H9 (cell line): ENCODE measurements at regions not wholly inside any gene's neighbourhood (a gene's known extent, or its start where the extent isn't known, plus 50 kb on each side); places are given as distances from the start of the nearest gene placed in this dataset.

Experiments
- DNase-seq: peaks from one replicate; pipeline ENCODE4 v3.0.0-alpha.2; 2017
- H2AFZ ChIP-seq: one replicate; pipeline ENCODE4 v1.6.1; 2013; ENCODE audit warnings: mild to moderate bottlenecking, low read length, control low read depth, moderate library complexity
- H2AK5ac ChIP-seq: 2 replicates; pipeline ENCODE4 v1.6.1; 2013; ENCODE audit warnings: low read length, control low read depth, mixed read lengths; ENCODE audit not compliant: insufficient read length
- H2BK120ac ChIP-seq: one replicate; pipeline ENCODE4 v1.6.1; 2013; ENCODE audit warnings: low read depth, mild to moderate bottlenecking, low read length, control low read depth, inconsistent platforms; ENCODE audit not compliant: poor library complexity, severe bottlenecking
- H2BK12ac ChIP-seq: 2 replicates; pipeline ENCODE4 v1.6.1; 2013; ENCODE audit warnings: low read length, control low read depth, mixed read lengths, low read depth; ENCODE audit not compliant: insufficient read length
- H2BK15ac ChIP-seq: 2 replicates; pipeline ENCODE4 v1.6.1; 2013; ENCODE audit warnings: low read depth, low read length, control low read depth
- H2BK20ac ChIP-seq: one replicate; pipeline ENCODE4 v1.6.1; 2013; ENCODE audit warnings: low read depth, mild to moderate bottlenecking, low read length, control low read depth, inconsistent platforms; ENCODE audit not compliant: poor library complexity, severe bottlenecking
- H2BK5ac ChIP-seq: 2 replicates; pipeline ENCODE4 v1.6.1; 2013; ENCODE audit warnings: low read length, control low read depth, mixed read lengths; ENCODE audit not compliant: insufficient read length
- H3K14ac ChIP-seq: 2 replicates; pipeline ENCODE4 v1.6.1; 2013; ENCODE audit warnings: low read length, control low read depth; ENCODE audit not compliant: insufficient read depth
- H3K18ac ChIP-seq: 2 replicates; pipeline ENCODE4 v1.6.1; 2013; ENCODE audit warnings: low read depth, mild to moderate bottlenecking, mixed read lengths, low read length, control low read depth; ENCODE audit not compliant: insufficient read length
- H3K23ac ChIP-seq: 2 replicates; pipeline ENCODE4 v1.6.1; 2013; ENCODE audit warnings: low read length, control low read depth, mixed read lengths, low read depth; ENCODE audit not compliant: insufficient read length
- H3K23me2 ChIP-seq: 2 replicates; pipeline ENCODE4 v1.6.1; 2013; ENCODE audit warnings: low read depth, mild to moderate bottlenecking, mixed read lengths, low read length, control low read depth; ENCODE audit not compliant: insufficient read length, poor library complexity, severe bottlenecking
- H3K27ac ChIP-seq: 2 replicates; pipeline ENCODE4 v1.5.1; 2013; ENCODE audit warnings: low read length, control low read depth, mixed read lengths, low read depth; ENCODE audit not compliant: insufficient read length
- H3K27me3 ChIP-seq: 2 replicates; pipeline ENCODE4 v1.6.1; 2013; ENCODE audit warnings: low read length, control low read depth, inconsistent platforms; ENCODE audit not compliant: insufficient read depth
- H3K4ac ChIP-seq: 2 replicates; pipeline ENCODE4 v1.6.1; 2013; ENCODE audit warnings: low read depth, mild to moderate bottlenecking, control low read depth, inconsistent platforms, low read length, moderate library complexity
- H3K4me1 ChIP-seq: 2 replicates; pipeline ENCODE4 v1.6.1; 2013; ENCODE audit warnings: low read length, control low read depth, inconsistent platforms; ENCODE audit not compliant: insufficient read depth
- H3K4me2 ChIP-seq: 2 replicates; pipeline ENCODE4 v1.6.1; 2013; ENCODE audit warnings: low read length, control low read depth, mixed read lengths; ENCODE audit not compliant: insufficient read length, insufficient read depth
- H3K56ac ChIP-seq: 2 replicates; pipeline ENCODE4 v1.6.1; 2013; ENCODE audit warnings: low read depth, mild to moderate bottlenecking, mixed read lengths, low read length, control low read depth; ENCODE audit not compliant: insufficient read length
- H3K79me1 ChIP-seq: 2 replicates; pipeline ENCODE4 v1.6.1; 2013; ENCODE audit warnings: low read depth, mild to moderate bottlenecking, moderate library complexity, low read length, control low read depth, inconsistent platforms; ENCODE audit not compliant: insufficient read depth, poor library complexity, severe bottlenecking
- H3K79me2 ChIP-seq: 2 replicates; pipeline ENCODE4 v1.6.1; 2013; ENCODE audit warnings: low read length, control low read depth, inconsistent platforms; ENCODE audit not compliant: insufficient read depth
- H3K9ac ChIP-seq: 2 replicates; pipeline ENCODE4 v1.6.1; 2013; ENCODE audit warnings: low read length, control low read depth, mixed read lengths; ENCODE audit not compliant: insufficient read length; ENCODE audit errors: extremely low read depth
- H3K9me3 ChIP-seq: one replicate; pipeline ENCODE4 v1.6.1; 2013; ENCODE audit warnings: low read depth, low read length, inconsistent platforms; ENCODE audit not compliant: control insufficient read depth
- H3T11ph ChIP-seq: one replicate; pipeline ENCODE4 v1.6.1; 2013; ENCODE audit warnings: mild to moderate bottlenecking, low read length, control low read depth, inconsistent platforms
- H4K20me1 ChIP-seq: one replicate; pipeline ENCODE4 v1.6.1; 2013; ENCODE audit not compliant: control insufficient read depth, insufficient read length, insufficient read depth
- H4K5ac ChIP-seq: 2 replicates; pipeline ENCODE4 v1.6.1; 2013; ENCODE audit warnings: low read depth, mild to moderate bottlenecking, mixed read lengths, low read length, control low read depth; ENCODE audit not compliant: insufficient read length
- H4K8ac ChIP-seq: replicated peaks from 2 replicates; pipeline ENCODE4 v1.6.1; 2013; ENCODE audit warnings: low read length, control low read depth, mixed read lengths, low read depth; ENCODE audit not compliant: insufficient read length
- H4K91ac ChIP-seq: 2 replicates; pipeline ENCODE4 v1.6.1; 2013; ENCODE audit warnings: low read depth, mild to moderate bottlenecking, moderate library complexity, mixed read lengths, low read length, control low read depth; ENCODE audit not compliant: insufficient read length
- H3K27ac Mint-ChIP-seq, 3 experiments: 2 replicates in 2 of 3; 3 replicates in 1 of 3; pipeline ENCODE4 v1.8.0; 2020 to 2021; ENCODE audit warnings: mixed read lengths in 3 of 3, mild to moderate bottlenecking in 1 of 3, moderate library complexity in 1 of 3
- H3K27me3 Mint-ChIP-seq: 2 replicates; pipeline ENCODE4 v1.8.0; 2021; ENCODE audit warnings: low read depth, mild to moderate bottlenecking, moderate library complexity, mixed read lengths
- H3K36me3 Mint-ChIP-seq, 3 experiments: 2 replicates in 2 of 3; 3 replicates in 1 of 3; pipeline ENCODE4 v1.8.0; 2020 to 2021; ENCODE audit warnings: low read depth in 3 of 3, mixed read lengths in 3 of 3; ENCODE audit not compliant: insufficient read depth in 1 of 3
- H3K4me1 Mint-ChIP-seq, 2 experiments: 2 replicates each; pipeline ENCODE4 v1.8.0; 2020; ENCODE audit warnings: mixed read lengths in 2 of 2
- H3K4me3 Mint-ChIP-seq, 2 experiments: 2 replicates in 1 of 2; 3 replicates in 1 of 2; pipeline ENCODE4 v1.8.0; 2020 to 2021; ENCODE audit warnings: mild to moderate bottlenecking in 2 of 2, mixed read lengths in 2 of 2, moderate library complexity in 1 of 2
- H3K9me3 Mint-ChIP-seq, 2 experiments: 2 replicates in 1 of 2; 3 replicates in 1 of 2; pipeline ENCODE4 v1.8.0; 2020; ENCODE audit warnings: mild to moderate bottlenecking in 2 of 2, mixed read lengths in 2 of 2, moderate library complexity in 1 of 2
- WGBS: extraction: QIAGEN DNeasy Blood & Tissue Kit; methylation state at CpG from one replicate; pipeline ENCODE4 v1.1.7; 2013; ENCODE audit warnings: missing lambda C conversion rate, low lambda C conversion rate, mixed read lengths; ENCODE audit not compliant: insufficient read length; ENCODE audit errors: extremely low coverage; 5-methylcytosine and 5-hydroxymethylcytosine counted together
- TF ChIP-seq, protein P1 (sequence below): fragments of 200-600 bp; sonication (generic); conservative IDR thresholded peaks from 3 replicates; pipeline ENCODE4 v1.8.0; 2021; ENCODE audit warnings: antibody characterized with exemption, mild to moderate bottlenecking

DNA sequence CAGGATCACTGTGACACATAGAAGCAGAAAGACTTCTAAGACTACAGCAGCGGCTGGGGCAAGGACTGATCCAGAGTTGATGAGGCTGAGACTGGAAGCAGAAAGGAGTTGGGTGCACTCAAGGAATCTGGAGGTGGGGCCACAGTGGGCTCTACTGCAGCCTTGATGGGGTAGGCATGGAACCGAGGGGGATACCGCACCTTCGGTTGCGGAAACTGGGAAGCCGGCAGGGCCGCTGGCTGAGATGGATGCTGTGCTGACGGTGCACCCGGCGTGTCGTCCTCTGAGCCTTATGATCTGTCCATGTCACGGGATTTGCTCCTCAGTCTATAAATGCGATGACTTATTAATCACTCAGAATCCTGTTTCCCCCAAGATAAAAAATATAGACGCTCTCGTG is 473.5 kb upstream of the MYT1L start:
- Histone ChIP-seq H3K4me2 (no peak overlapping the region), H3K79me2 (no peaks in the 10 kb centered on the region), H3K79me1 (no peaks in the 10 kb centered on the region), H2BK12ac (no peak overlapping the region), H3K4ac (no peak overlapping the region), H3K56ac (no peak overlapping the region), H2BK20ac (no peak overlapping the region), H4K91ac (no peak overlapping the region), H3K14ac (no peak overlapping the region; the same call in 1 of the 2 replicates), H4K8ac (no peak overlapping the region), H4K5ac (no peak overlapping the region), H2AK5ac (no peak overlapping the region), H3T11ph (no peak overlapping the region), H3K9me3 (no peaks in the 10 kb centered on the region), H2BK15ac (no peak overlapping the region), H2BK120ac (no peak overlapping the region), H3K23me2 (no peaks in the 10 kb centered on the region), H3K18ac (no peak overlapping the region), H4K20me1 (no peaks in the 10 kb centered on the region), H2AFZ (no peak overlapping the region), H3K9ac (no peak overlapping the region), H2BK5ac (no peak overlapping the region), H3K27me3 (no peaks in the 10 kb centered on the region), H3K27ac (no peak overlapping the region), H3K4me1 (no peaks in the 10 kb centered on the region), H3K23ac (no peak overlapping the region)
- no peak for DNase-seq
- Mint-ChIP-seq H3K27me3 (peaks cover 4% of the 10 kb centered on the region; the same call in 1 of the 2 replicates), H3K4me1 (no peaks in the 10 kb centered on the region), H3K4me3 (no peak overlapping the region), H3K9me3 (peaks cover 23 to 32% of the 10 kb centered on the region in 2 experiments), H3K27ac (no peak overlapping the region; a peak in 1 of 7 replicates), H3K36me3 (peaks cover 0 to 11% (median 10%) of the 10 kb centered on the region in 3 experiments; a peak in 5 of 7 replicates)
- TF ChIP-seq, protein P1, sequence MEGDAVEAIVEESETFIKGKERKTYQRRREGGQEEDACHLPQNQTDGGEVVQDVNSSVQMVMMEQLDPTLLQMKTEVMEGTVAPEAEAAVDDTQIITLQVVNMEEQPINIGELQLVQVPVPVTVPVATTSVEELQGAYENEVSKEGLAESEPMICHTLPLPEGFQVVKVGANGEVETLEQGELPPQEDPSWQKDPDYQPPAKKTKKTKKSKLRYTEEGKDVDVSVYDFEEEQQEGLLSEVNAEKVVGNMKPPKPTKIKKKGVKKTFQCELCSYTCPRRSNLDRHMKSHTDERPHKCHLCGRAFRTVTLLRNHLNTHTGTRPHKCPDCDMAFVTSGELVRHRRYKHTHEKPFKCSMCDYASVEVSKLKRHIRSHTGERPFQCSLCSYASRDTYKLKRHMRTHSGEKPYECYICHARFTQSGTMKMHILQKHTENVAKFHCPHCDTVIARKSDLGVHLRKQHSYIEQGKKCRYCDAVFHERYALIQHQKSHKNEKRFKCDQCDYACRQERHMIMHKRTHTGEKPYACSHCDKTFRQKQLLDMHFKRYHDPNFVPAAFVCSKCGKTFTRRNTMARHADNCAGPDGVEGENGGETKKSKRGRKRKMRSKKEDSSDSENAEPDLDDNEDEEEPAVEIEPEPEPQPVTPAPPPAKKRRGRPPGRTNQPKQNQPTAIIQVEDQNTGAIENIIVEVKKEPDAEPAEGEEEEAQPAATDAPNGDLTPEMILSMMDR: no peak
- WGBS: no CpG with 5 or more reads among the region's 15 CpGs
